ENCODE measurements at regions not wholly inside any gene's neighbourhood (a gene's known extent, or its start where the extent isn't known, plus 50 kb on each side); places are given as distances from the start of the nearest gene placed in this dataset.

- in situ Hi-C loops (cut with MboI; ENCODE audit: low sequenced_read_pairs in 4 of 4): no loop called here
- no peaks in the 10 kb centered on the region for H3K27me3 ChIP-seq
- H3K27ac ChIP-seq: no peak overlapping the region
- TF ChIP-seq CTCF (IDR thresholded peaks at IDR 0.05 in 4 of 5, conservative IDR thresholded peaks at IDR 0.05 in 1 of 5) (no peak), POLR2A (IDR thresholded peaks at IDR 0.05) (no peak)
- H3K4me1 ChIP-seq: no peaks in the 10 kb centered on the region
- H3K36me3 ChIP-seq: no peaks in the 10 kb centered on the region
- intact Hi-C loops (cut with DNase I; ENCODE audit: low total_unique reads): no loop called here
- H3K9me3 ChIP-seq: no peaks in the 10 kb centered on the region
- H3K4me3 ChIP-seq: no peak overlapping the region
- ATAC-seq (no peak), DNase-seq (no peak)
Observed at GRCh38 chr12:17333287-17333686, 727.3 kb upstream of the LMO3 start.

GRCh38 chr12:17326649-17327048 is 720.7 kb upstream of the LMO3 start:
- ATAC-seq (no peak), DNase-seq (no peak)
- TF ChIP-seq POLR2A (IDR thresholded peaks at IDR 0.05): no peak
- TF ChIP-seq CTCF (IDR thresholded peaks at IDR 0.05 in 4 of 5, conservative IDR thresholded peaks at IDR 0.05 in 1 of 5): no peak
- no peaks in the 10 kb centered on the region for H3K4me1 ChIP-seq
- in situ Hi-C loops (cut with MboI; ENCODE audit: low sequenced_read_pairs in 4 of 4): no loop called here
- no peak overlapping the region for H3K4me3 ChIP-seq
- H3K27ac ChIP-seq: no peak overlapping the region
- intact Hi-C loops (cut with DNase I; ENCODE audit: low total_unique reads): no loop called here
- H3K27me3 ChIP-seq: no peaks in the 10 kb centered on the region
- no peaks in the 10 kb centered on the region for H3K36me3 ChIP-seq
- H3K9me3 ChIP-seq: no peaks in the 10 kb centered on the region

GRCh38 chr12:17322090-17322489 is 716.1 kb upstream of the LMO3 start:
- ATAC-seq (no peak), DNase-seq (no peak)
- no peak for TF ChIP-seq CTCF (IDR thresholded peaks at IDR 0.05 in 4 of 5, conservative IDR thresholded peaks at IDR 0.05 in 1 of 5)
- no peak for TF ChIP-seq POLR2A (IDR thresholded peaks at IDR 0.05)
- no peaks in the 10 kb centered on the region for H3K4me1 ChIP-seq
- no peaks in the 10 kb centered on the region for H3K36me3 ChIP-seq
- in situ Hi-C loops (cut with MboI; ENCODE audit: low sequenced_read_pairs in 4 of 4) (no loop called here), intact Hi-C loops (cut with DNase I; ENCODE audit: low total_unique reads) (no loop called here)
- no peaks in the 10 kb centered on the region for H3K9me3 ChIP-seq
- no peak overlapping the region for H3K4me3 ChIP-seq
- H3K27ac ChIP-seq: no peak overlapping the region
- no peaks in the 10 kb centered on the region for H3K27me3 ChIP-seq

- Histone ChIP-seq H3K4me1 (no peaks in the 10 kb centered on the region), H3K27me3 (no peaks in the 10 kb centered on the region), H3K4me3 (no peak overlapping the region), H3K36me3 (no peaks in the 10 kb centered on the region), H3K9me3 (no peaks in the 10 kb centered on the region), H3K27ac (no peak overlapping the region)
- ATAC-seq: no peak
- no peak for DNase-seq
- TF ChIP-seq POLR2A (IDR thresholded peaks at IDR 0.05) (no peak), CTCF (IDR thresholded peaks at IDR 0.05 in 4 of 5, conservative IDR thresholded peaks at IDR 0.05 in 1 of 5) (no peak)
- in situ Hi-C loops (cut with MboI; ENCODE audit: low sequenced_read_pairs in 4 of 4) (no loop called here), intact Hi-C loops (cut with DNase I; ENCODE audit: low total_unique reads) (no loop called here)
Observed at GRCh38 chr12:17304503-17305347, 698.8 kb upstream of the LMO3 start.

- TF ChIP-seq POLR2A (IDR thresholded peaks at IDR 0.05): no peak
- no peak for TF ChIP-seq CTCF (IDR thresholded peaks at IDR 0.05 in 4 of 5, conservative IDR thresholded peaks at IDR 0.05 in 1 of 5)
- ATAC-seq: no peak
- Histone ChIP-seq H3K27me3 (no peaks in the 10 kb centered on the region), H3K36me3 (no peaks in the 10 kb centered on the region), H3K4me3 (no peak overlapping the region), H3K9me3 (no peaks in the 10 kb centered on the region), H3K27ac (no peak overlapping the region), H3K4me1 (no peaks in the 10 kb centered on the region)
- in situ Hi-C loops (cut with MboI; ENCODE audit: low sequenced_read_pairs in 4 of 4): no loop called here
- intact Hi-C loops (cut with DNase I; ENCODE audit: low total_unique reads): no loop called here
- DNase-seq: no peak
Observed at GRCh38 chr12:17302001-17302400, 696.0 kb upstream of the LMO3 start.
